ENCODE measurements at regions not wholly inside any gene's neighbourhood (a gene's known extent, or its start where the extent isn't known, plus 50 kb on each side); places are given as distances from the start of the nearest gene placed in this dataset.

GRCh38 chr13:105251293-105251692 lies 1284.2 kb downstream of the EFNB2 start:
- Histone ChIP-seq H3K4me1 (ENCODE audit: insufficient read depth) (no peaks in the 10 kb centered on the region), H3K27me3 (ENCODE audit: insufficient read depth) (no peaks in the 10 kb centered on the region), H3K9me2 (ENCODE audit: insufficient read depth) (no peaks in the 10 kb centered on the region), H3K4me3 (no peak overlapping the region), H3K36me3 (ENCODE audit: insufficient read depth) (no peaks in the 10 kb centered on the region), H3K79me2 (replicated peaks; ENCODE audit: insufficient read depth) (no peaks in the 10 kb centered on the region), H2AFZ (no peak overlapping the region), H3K4me2 (no peak overlapping the region), H4K20me1 (replicated peaks; ENCODE audit: insufficient read depth) (no peaks in the 10 kb centered on the region), H3F3A (replicated peaks; ENCODE audit: low read depth) (no peaks in the 10 kb centered on the region), H3K27ac (ENCODE audit: low read depth) (no peak overlapping the region)
- no peak for DNase-seq (ENCODE audit: low spot score)
- ATAC-seq: no peak
- no peak overlapping the region for H3K4me3 Mint-ChIP-seq
- H3K27ac Mint-ChIP-seq: no peak overlapping the region
- H3K27me3 Mint-ChIP-seq (ENCODE audit: insufficient read depth, low read depth, poor library complexity): no peaks in the 10 kb centered on the region
- TF ChIP-seq ZNF331 (CRISPR knock-in tag; IDR thresholded peaks at IDR 0.05; ENCODE audit: low read depth) (no peak), EZH2phosphoT487 (IDR thresholded peaks at IDR 0.05; ENCODE audit: unreplicated experiment) (no peak), CREB1 (CRISPR knock-in tag; IDR thresholded peaks at IDR 0.05; ENCODE audit: low read depth) (no peak), NANOG (IDR thresholded peaks at IDR 0.05; ENCODE audit: borderline replicate concordance) (no peak), JUNB (IDR thresholded peaks at IDR 0.05; ENCODE audit: unreplicated experiment) (no peak), EZH2 (IDR thresholded peaks at IDR 0.05; ENCODE audit: low read depth, unreplicated experiment) (no peak), ZNF462 (CRISPR knock-in tag; IDR thresholded peaks at IDR 0.05) (no peak), REST (IDR thresholded peaks at IDR 0.05; ENCODE audit: unreplicated experiment) (no peak), ZNF114 (CRISPR knock-in tag; IDR thresholded peaks at IDR 0.05) (no peak), POLR2AphosphoS5 (IDR thresholded peaks at IDR 0.05; ENCODE audit: low read depth) (no peak), STAT1 (IDR thresholded peaks at IDR 0.05; ENCODE audit: unreplicated experiment) (no peak)
- TF ChIP-seq, protein P1, sequence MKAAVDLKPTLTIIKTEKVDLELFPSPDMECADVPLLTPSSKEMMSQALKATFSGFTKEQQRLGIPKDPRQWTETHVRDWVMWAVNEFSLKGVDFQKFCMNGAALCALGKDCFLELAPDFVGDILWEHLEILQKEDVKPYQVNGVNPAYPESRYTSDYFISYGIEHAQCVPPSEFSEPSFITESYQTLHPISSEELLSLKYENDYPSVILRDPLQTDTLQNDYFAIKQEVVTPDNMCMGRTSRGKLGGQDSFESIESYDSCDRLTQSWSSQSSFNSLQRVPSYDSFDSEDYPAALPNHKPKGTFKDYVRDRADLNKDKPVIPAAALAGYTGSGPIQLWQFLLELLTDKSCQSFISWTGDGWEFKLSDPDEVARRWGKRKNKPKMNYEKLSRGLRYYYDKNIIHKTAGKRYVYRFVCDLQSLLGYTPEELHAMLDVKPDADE (IDR thresholded peaks at IDR 0.05): no peak
- TF ChIP-seq, protein P2, sequence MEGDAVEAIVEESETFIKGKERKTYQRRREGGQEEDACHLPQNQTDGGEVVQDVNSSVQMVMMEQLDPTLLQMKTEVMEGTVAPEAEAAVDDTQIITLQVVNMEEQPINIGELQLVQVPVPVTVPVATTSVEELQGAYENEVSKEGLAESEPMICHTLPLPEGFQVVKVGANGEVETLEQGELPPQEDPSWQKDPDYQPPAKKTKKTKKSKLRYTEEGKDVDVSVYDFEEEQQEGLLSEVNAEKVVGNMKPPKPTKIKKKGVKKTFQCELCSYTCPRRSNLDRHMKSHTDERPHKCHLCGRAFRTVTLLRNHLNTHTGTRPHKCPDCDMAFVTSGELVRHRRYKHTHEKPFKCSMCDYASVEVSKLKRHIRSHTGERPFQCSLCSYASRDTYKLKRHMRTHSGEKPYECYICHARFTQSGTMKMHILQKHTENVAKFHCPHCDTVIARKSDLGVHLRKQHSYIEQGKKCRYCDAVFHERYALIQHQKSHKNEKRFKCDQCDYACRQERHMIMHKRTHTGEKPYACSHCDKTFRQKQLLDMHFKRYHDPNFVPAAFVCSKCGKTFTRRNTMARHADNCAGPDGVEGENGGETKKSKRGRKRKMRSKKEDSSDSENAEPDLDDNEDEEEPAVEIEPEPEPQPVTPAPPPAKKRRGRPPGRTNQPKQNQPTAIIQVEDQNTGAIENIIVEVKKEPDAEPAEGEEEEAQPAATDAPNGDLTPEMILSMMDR (conservative IDR thresholded peaks at IDR 0.05; ENCODE audit: low read depth in 2 of 2): no peak
- H3K36me3 Mint-ChIP-seq (ENCODE audit: low read depth): no peaks in the 10 kb centered on the region
- peaks cover 8% of the 10 kb centered on the region; the same call in 2 of the 3 replicates for H3K9me3 Mint-ChIP-seq
- H3K4me1 Mint-ChIP-seq: peaks cover 3% of the 10 kb centered on the region; the same call in 1 of the 3 replicates

All from GM23338 (cell line).